H1 (cell line): ENCODE measurements at regions not wholly inside any gene's neighbourhood (a gene's known extent, or its start where the extent isn't known, plus 50 kb on each side); places are given as distances from the start of the nearest gene placed in this dataset.
A peak's percentile ranks its signal among the peaks of the same experiment; 100 is the strongest.

Source experiments
- CTCF ChIA-PET: fragments of 300-600 bp; sonication (Branson Sonifier 250); formaldehyde crosslinking; loops from one replicate; lab custom pipeline; 2021; ENCODE audit not compliant: partially characterized antibody; lab: Charles Lee
- POLR2A ChIA-PET: fragments of 300-600 bp; sonication (Branson Sonifier 250); formaldehyde crosslinking; loops from one replicate; lab custom pipeline; 2021; ENCODE audit warnings: inconsistent platforms; ENCODE audit not compliant: partially characterized antibody; lab: Charles Lee
- DNase-seq, 2 experiments: peaks; one replicate each; pipeline versions ENCODE4 v3.0.0 to v3.0.0-alpha.2; 2010 to 2022; ENCODE audit warnings: low spot score in 2 of 2, low read depth in 1 of 2, mixed read lengths in 1 of 2
- FAIRE-seq: peaks from 2 replicates; lab custom pipeline; 2011; peaks lifted over from hg19 to GRCh38; lab: Jason Lieb, UNC
- H2AFZ ChIP-seq: 2 replicates; pipeline ENCODE4 v1.8.1; 2012; ENCODE audit warnings: low read length, inconsistent platforms
- H2AK5ac ChIP-seq: 2 replicates; pipeline ENCODE4 v1.6.1; 2013; ENCODE audit warnings: low read depth, low read length
- H2BK120ac ChIP-seq: replicated peaks from 2 replicates; pipeline ENCODE3; 2013; ENCODE audit warnings: low read depth, low read length, inconsistent platforms
- H2BK12ac ChIP-seq: 2 replicates; pipeline ENCODE4 v1.6.1; 2013; ENCODE audit warnings: low read depth, low read length
- H2BK15ac ChIP-seq: 2 replicates; pipeline ENCODE4 v1.6.1; 2013; ENCODE audit warnings: low read length
- H2BK20ac ChIP-seq: 2 replicates; pipeline ENCODE4 v1.6.1; 2013; ENCODE audit warnings: low read length
- H2BK5ac ChIP-seq: 2 replicates; pipeline ENCODE4 v1.6.1; 2013; ENCODE audit warnings: low read depth, low read length
- H3K14ac ChIP-seq: 2 replicates; pipeline ENCODE4 v1.6.1; 2013; ENCODE audit warnings: inconsistent platforms; ENCODE audit not compliant: insufficient read length
- H3K18ac ChIP-seq: 2 replicates; pipeline ENCODE4 v1.6.1; 2013; ENCODE audit warnings: low read length; ENCODE audit errors: extremely low read depth
- H3K23ac ChIP-seq: 2 replicates; pipeline ENCODE4 v1.6.1; 2013; ENCODE audit warnings: inconsistent platforms; ENCODE audit not compliant: insufficient read length
- H3K23me2 ChIP-seq: 2 replicates; pipeline ENCODE4 v1.6.1; 2013; ENCODE audit warnings: low read depth, low read length
- H3K27ac ChIP-seq: 2 replicates; pipeline ENCODE4 v1.6.1; 2011; ENCODE audit warnings: low read depth, low read length, inconsistent platforms
- H3K27me3 ChIP-seq, 4 experiments: replicated peaks in 1 of 4; 1 replicate in 1 of 4; 2 replicates in 3 of 4; pipeline versions ENCODE4 v1.6.1 to v1.8.1; 2011 to 2013; ENCODE audit warnings: low read length in 3 of 4, mild to moderate bottlenecking in 3 of 4, inconsistent platforms in 2 of 4, mixed read lengths in 2 of 4, moderate library complexity in 1 of 4; ENCODE audit not compliant: control insufficient read depth in 3 of 4, insufficient read depth in 3 of 4; ENCODE audit errors: extremely low read depth in 1 of 4
- H3K36me3 ChIP-seq, 4 experiments: 2 replicates each; pipeline versions ENCODE4 v1.6.1 to v1.8.1; 2011 to 2013; ENCODE audit warnings: mild to moderate bottlenecking in 4 of 4, low read length in 3 of 4, moderate library complexity in 2 of 4, control low read depth in 1 of 4, inconsistent platforms in 1 of 4; ENCODE audit not compliant: insufficient read depth in 4 of 4, control insufficient read depth in 2 of 4
- H3K4ac ChIP-seq: replicated peaks from 2 replicates; pipeline ENCODE3; 2013; ENCODE audit warnings: low read length, low read depth, mixed read lengths, inconsistent platforms; ENCODE audit not compliant: insufficient read length
- H3K4me1 ChIP-seq, 4 experiments: replicated peaks in 1 of 4; 1 replicate in 1 of 4; 2 replicates in 3 of 4; pipeline versions ENCODE4 v1.6.1 to v1.8.1; 2011 to 2013; ENCODE audit warnings: low read length in 3 of 4, inconsistent platforms in 2 of 4, mixed read lengths in 1 of 4; ENCODE audit not compliant: insufficient read depth in 4 of 4, control insufficient read depth in 3 of 4
- H3K4me2 ChIP-seq, 2 experiments: 2 replicates each; pipeline versions ENCODE4 v1.6.1 to v1.8.1; 2011 to 2013; ENCODE audit warnings: low read depth in 2 of 2, low read length in 2 of 2, control low read depth in 1 of 2, inconsistent platforms in 1 of 2, mild to moderate bottlenecking in 1 of 2; ENCODE audit not compliant: insufficient read depth in 1 of 2
- H3K4me3 ChIP-seq, 4 experiments: fragments of 200-600, 300-600 bp in 1 of 4; sonication (generic), shearing (Covaris generic), sonication (Bioruptor Twin) in 1 of 4; 2 replicates each; pipeline versions ENCODE4 v1.5.1 to v1.8.1; 2011 to 2016; ENCODE audit warnings: low read length in 4 of 4, low read depth in 3 of 4, control low read depth in 2 of 4, inconsistent platforms in 2 of 4, mild to moderate bottlenecking in 2 of 4, mixed read lengths in 1 of 4, moderate library complexity in 1 of 4; ENCODE audit not compliant: insufficient read depth in 2 of 4; ENCODE audit errors: extremely low read depth in 1 of 4
- H3K56ac ChIP-seq: replicated peaks from 2 replicates; pipeline ENCODE3; 2013; ENCODE audit warnings: low read depth, mild to moderate bottlenecking, mixed read lengths, low read length, inconsistent platforms; ENCODE audit not compliant: insufficient read length
- H3K79me1 ChIP-seq: 2 replicates; pipeline ENCODE4 v1.6.1; 2013; ENCODE audit warnings: low read depth, low read length, control low read depth
- H3K79me2 ChIP-seq, 2 experiments: 2 replicates each; pipeline versions ENCODE4 v1.6.1 to v1.8.1; 2012 to 2013; ENCODE audit warnings: low read length in 2 of 2, mild to moderate bottlenecking in 2 of 2, inconsistent platforms in 1 of 2; ENCODE audit not compliant: insufficient read depth in 2 of 2, control insufficient read depth in 1 of 2
- H3K9ac ChIP-seq, 4 experiments: replicated peaks in 1 of 4; 1 replicate in 1 of 4; 2 replicates in 3 of 4; pipeline versions ENCODE4 v1.6.1 to v1.8.1; 2011 to 2013; ENCODE audit warnings: low read depth in 3 of 4, low read length in 3 of 4, control low read depth in 2 of 4, mild to moderate bottlenecking in 2 of 4, moderate library complexity in 2 of 4, inconsistent platforms in 1 of 4; ENCODE audit errors: extremely low read depth in 1 of 4
- H3K9me3 ChIP-seq, 2 experiments: 2 replicates each; pipeline versions ENCODE4 v1.6.1 to v1.8.1; 2012 to 2013; ENCODE audit warnings: mild to moderate bottlenecking in 2 of 2, moderate library complexity in 2 of 2, control low read depth in 1 of 2, inconsistent platforms in 1 of 2, low read depth in 1 of 2, low read length in 1 of 2, mixed read lengths in 1 of 2; ENCODE audit not compliant: insufficient read depth in 2 of 2
- H4K20me1 ChIP-seq, 2 experiments: replicated peaks in 1 of 2; 2 replicates each; pipeline versions ENCODE3 to v1.8.1; 2011 to 2013; ENCODE audit warnings: inconsistent platforms in 2 of 2, low read length in 2 of 2, mild to moderate bottlenecking in 1 of 2; ENCODE audit not compliant: insufficient read depth in 2 of 2, control insufficient read depth in 1 of 2
- H4K5ac ChIP-seq: 2 replicates; pipeline ENCODE4 v1.6.1; 2013; ENCODE audit warnings: low read length, low read depth, mixed read lengths, inconsistent platforms; ENCODE audit not compliant: insufficient read length
- H4K8ac ChIP-seq: 2 replicates; pipeline ENCODE4 v1.8.0; 2013; ENCODE audit warnings: mild to moderate bottlenecking, moderate library complexity, low read length, inconsistent platforms; ENCODE audit not compliant: insufficient read depth; ENCODE audit errors: extremely low read depth
- H4K91ac ChIP-seq: replicated peaks from 2 replicates; pipeline ENCODE3; 2013; ENCODE audit warnings: low read length, mixed read lengths, inconsistent platforms; ENCODE audit not compliant: insufficient read length
- ASH2L ChIP-seq: fragments of 200-600, 300-600 bp; sonication (generic); IDR thresholded peaks from one replicate; pipeline ENCODE4 v1.7.1; 2017; ENCODE audit warnings: low read length
- WGBS, 2 experiments: shearing (Covaris generic) in 1 of 2; methylation state at CpG; one replicate each; pipeline versions ENCODE4 v1.1.6 to v1.1.7; 2013 to 2015; ENCODE audit warnings: low lambda C conversion rate in 2 of 2, mixed read lengths in 2 of 2, inconsistent platforms in 1 of 2, low coverage in 1 of 2, missing lambda C conversion rate in 1 of 2; ENCODE audit not compliant: insufficient replicate concordance in 2 of 2, insufficient coverage in 1 of 2, insufficient read length in 1 of 2; ENCODE audit errors: extremely low coverage in 1 of 2, missing lambda C conversion rate in 1 of 2; 5-methylcytosine and 5-hydroxymethylcytosine counted together

DNA sequence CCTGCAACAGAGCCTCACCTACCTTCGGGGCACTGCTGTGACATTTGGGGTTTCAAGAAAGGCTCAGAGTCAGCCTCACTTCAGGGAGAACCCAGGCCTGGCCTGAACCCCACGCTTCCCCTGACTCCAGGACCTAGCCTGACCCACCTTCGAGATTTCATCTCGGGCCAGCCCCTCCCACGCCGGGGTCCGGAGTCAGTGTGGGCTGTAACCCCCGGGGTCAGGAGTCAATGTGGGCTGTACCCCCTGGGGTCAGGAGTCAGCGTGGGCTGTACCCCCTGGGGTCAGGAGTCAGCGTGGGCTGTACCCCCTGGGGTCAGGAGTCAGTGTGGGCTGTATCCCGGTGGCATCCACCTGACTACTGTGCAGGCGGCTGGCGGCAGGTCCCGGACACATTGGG lies 183.0 kb upstream of the RAB4A start:
- FAIRE-seq, result no peak
- POLR2A ChIA-PET, result no interaction called here
- 89% methylated on average over 14 of the region's 14 CpGs; no CpG with 5 or more reads in 1 of the 2 experiments for WGBS, 2 experiments
- no peak for TF ChIP-seq ASH2L

More for the DNA sequence above, 183.0 kb upstream of the RAB4A start:
- Histone ChIP-seq H2BK15ac (no peak overlapping the region), H3K79me1 (no peaks in the 10 kb centered on the region), H4K91ac (no peak overlapping the region), H3K36me3 (no peaks in the 10 kb centered on the region), H3K23me2 (no peaks in the 10 kb centered on the region), H3K79me2 (no peaks in the 10 kb centered on the region), H3K56ac (no peak overlapping the region), H3K9ac (no peak overlapping the region), H4K20me1 (no peaks in the 10 kb centered on the region), H4K8ac (no peak overlapping the region), H3K4ac (no peak overlapping the region), H3K23ac (no peak overlapping the region), H2BK5ac (peak overlapping the region; percentile 52; the same call in 1 of the 2 replicates), H3K4me3 (no peak overlapping the region), H4K5ac (no peak overlapping the region), H2BK12ac (peak overlapping the region; percentile 90; the same call in 1 of the 2 replicates), H2AK5ac (no peak overlapping the region), H3K18ac (peak overlapping the region; percentile 60; the same call in 1 of the 2 replicates), H3K9me3 (peaks cover 5 to 6% of the 10 kb centered on the region in 2 experiments; a peak in 3 of 4 replicates), H2BK120ac (no peak overlapping the region), H3K14ac (no peak overlapping the region), H2AFZ (no peak overlapping the region), H2BK20ac (0 out of 2 replicates have a peak overlapping the region, but pooled peaks have one; percentile 32), H3K27ac (no peak overlapping the region), H3K27me3 (no peaks in the 10 kb centered on the region), H3K4me1 (peaks cover 14 to 29% (median 23%) of the 10 kb centered on the region in 4 experiments), H3K4me2 (no peak overlapping the region)
- no peak for DNase-seq
- CTCF ChIA-PET, result no interaction called here
